ENCODE measurements at regions not wholly inside any gene's neighbourhood (a gene's known extent, or its start where the extent isn't known, plus 50 kb on each side); places are given as distances from the start of the nearest gene placed in this dataset.

DNA sequence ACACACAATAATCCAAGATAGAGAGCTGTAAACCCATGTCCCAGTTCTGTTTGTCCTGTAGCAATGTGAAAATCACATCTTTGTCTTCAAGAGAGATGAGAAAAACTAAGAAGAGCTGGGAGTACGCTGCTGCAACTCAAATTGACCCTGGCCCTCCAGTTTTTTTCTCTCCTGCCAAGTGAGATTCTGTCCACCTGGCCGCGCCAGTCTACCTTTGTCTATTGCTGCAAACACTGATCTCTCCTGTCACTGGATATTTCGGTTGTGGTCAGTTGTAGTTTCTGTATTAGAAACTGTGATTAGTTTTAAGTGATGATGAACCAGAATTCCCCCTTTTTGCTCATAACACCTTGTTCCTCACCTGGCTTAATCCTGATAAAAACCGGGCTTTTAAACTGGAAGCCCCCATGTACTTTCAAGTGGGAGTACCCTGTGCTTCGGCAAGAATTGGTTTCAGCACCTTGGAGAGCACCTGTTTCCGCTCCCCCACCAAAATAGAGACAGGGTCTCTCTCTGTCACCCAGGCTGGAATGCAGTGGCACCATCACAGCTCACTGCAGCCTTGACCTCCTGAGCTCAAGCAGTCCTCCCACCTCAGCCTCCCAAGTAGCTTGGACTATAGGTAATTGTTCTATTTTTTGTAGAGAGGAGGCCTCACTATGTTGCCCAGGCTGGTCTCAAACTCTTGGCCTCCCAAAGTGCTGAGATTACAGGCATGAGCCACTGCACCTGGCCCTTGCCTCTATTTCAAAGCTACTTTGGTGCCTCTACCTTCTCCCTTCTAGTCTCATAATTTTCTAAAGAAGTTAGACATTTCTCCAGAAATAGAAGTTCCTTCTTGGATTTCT lies 156.8 kb downstream of the PHETA1 start:
- no peak for DNase-seq (ENCODE audit: low read depth)
- no peak overlapping the region for H3K4me3 ChIP-seq (ENCODE audit: low read depth, low read length)
- no peak for TF ChIP-seq CTCF (IDR thresholded peaks at IDR 0.05; ENCODE audit: insufficient read depth, low read length)

GRCh38 chr12:111209811-111210210 lies 159.1 kb downstream of the PHETA1 start:
- H3K4me3 ChIP-seq (ENCODE audit: low read depth, low read length) = no peak overlapping the region
- TF ChIP-seq CTCF (IDR thresholded peaks at IDR 0.05; ENCODE audit: insufficient read depth, low read length) = no peak
- no peak for DNase-seq (ENCODE audit: low read depth)

DNA sequence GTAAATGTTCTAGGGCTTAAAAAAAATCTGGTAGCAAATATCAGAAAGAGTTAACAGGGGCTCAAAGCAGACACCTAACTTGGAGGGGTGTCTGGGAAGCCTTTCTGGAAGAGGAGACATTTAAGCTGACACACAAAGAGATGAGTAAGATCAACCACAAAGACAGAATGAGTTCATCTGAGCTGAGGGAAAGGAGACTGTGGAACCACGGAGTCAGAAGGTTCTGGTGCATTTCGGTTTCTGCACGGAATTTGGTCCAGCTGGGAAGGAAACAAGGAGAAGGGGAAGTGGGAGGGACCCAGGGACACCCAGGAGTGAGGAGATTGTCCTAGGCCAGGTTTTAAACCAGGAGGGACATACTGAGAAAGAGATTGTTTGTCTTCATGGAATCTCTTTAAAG lies 161.1 kb downstream of the PHETA1 start:
- no peak for DNase-seq (ENCODE audit: low read depth)
- no peak for TF ChIP-seq CTCF (IDR thresholded peaks at IDR 0.05; ENCODE audit: insufficient read depth, low read length)
- no peak overlapping the region for H3K4me3 ChIP-seq (ENCODE audit: low read depth, low read length)

- TF ChIP-seq CTCF (IDR thresholded peaks at IDR 0.05; ENCODE audit: insufficient read depth, low read length) = no peak
- no peak for DNase-seq (ENCODE audit: low read depth)
- H3K4me3 ChIP-seq (ENCODE audit: low read depth, low read length) = no peak overlapping the region
Measured at GRCh38 chr12:111204788-111205241, 164.1 kb downstream of the PHETA1 start.

GRCh38 chr12:111203969-111204368 lies 164.9 kb downstream of the PHETA1 start:
- no peak overlapping the region for H3K4me3 ChIP-seq (ENCODE audit: low read depth, low read length)
- no peak for TF ChIP-seq CTCF (IDR thresholded peaks at IDR 0.05; ENCODE audit: insufficient read depth, low read length)
- DNase-seq (ENCODE audit: low read depth) = no peak

- no peak for TF ChIP-seq CTCF (IDR thresholded peaks at IDR 0.05; ENCODE audit: insufficient read depth, low read length)
- DNase-seq (ENCODE audit: low read depth) = no peak
- no peak overlapping the region for H3K4me3 ChIP-seq (ENCODE audit: low read depth, low read length)
Measured at GRCh38 chr12:111203446-111203845, 165.4 kb downstream of the PHETA1 start.

Measured in fibroblast of the aortic adventitia (primary cell).